Neuronal stem cell (in vitro differentiated cells): ENCODE measurements at regions not wholly inside any gene's neighbourhood (a gene's known extent, or its start where the extent isn't known, plus 50 kb on each side); places are given as distances from the start of the nearest gene placed in this dataset.

Experiments used
- DNase-seq: peaks from one replicate; pipeline ENCODE4 v3.0.0-alpha.2; 2013; ENCODE audit warnings: low spot score
- H2AFZ ChIP-seq: one replicate; pipeline ENCODE4 v1.6.1; 2013; ENCODE audit warnings: mild to moderate bottlenecking, low read length, inconsistent platforms
- H2AK5ac ChIP-seq: 2 replicates; pipeline ENCODE4 v1.6.1; 2013; ENCODE audit warnings: low read depth, mild to moderate bottlenecking, inconsistent platforms, low read length, moderate library complexity, mixed read lengths
- H2BK120ac ChIP-seq: 2 replicates; pipeline ENCODE4 v1.6.1; 2013; ENCODE audit warnings: low read depth, mild to moderate bottlenecking, inconsistent platforms, low read length, moderate library complexity, mixed read lengths
- H2BK12ac ChIP-seq: one replicate; pipeline ENCODE4 v1.6.1; 2013; ENCODE audit warnings: low read length, inconsistent platforms
- H2BK15ac ChIP-seq: 2 replicates; pipeline ENCODE4 v1.6.1; 2013; ENCODE audit warnings: mild to moderate bottlenecking, low read length, inconsistent platforms, mixed read lengths
- H2BK5ac ChIP-seq: one replicate; pipeline ENCODE4 v1.6.1; 2013; ENCODE audit warnings: inconsistent platforms, mild to moderate bottlenecking, low read length, moderate library complexity
- H3K14ac ChIP-seq: one replicate; pipeline ENCODE4 v1.6.1; 2013; ENCODE audit warnings: low read length, inconsistent platforms
- H3K18ac ChIP-seq: 2 replicates; pipeline ENCODE4 v1.6.1; 2013; ENCODE audit warnings: low read length, inconsistent platforms
- H3K23ac ChIP-seq: 2 replicates; pipeline ENCODE4 v1.6.1; 2013; ENCODE audit warnings: low read depth, mild to moderate bottlenecking, mixed read lengths, low read length, inconsistent platforms; ENCODE audit not compliant: poor library complexity
- H3K27ac ChIP-seq: replicated peaks from 3 replicates; pipeline ENCODE4 v1.5.1; 2013; ENCODE audit warnings: low read length, inconsistent platforms
- H3K27me3 ChIP-seq, 3 experiments: 2 replicates each; pipeline ENCODE4 v1.6.1; 2013; ENCODE audit warnings: low read length in 3 of 3, mild to moderate bottlenecking in 2 of 3, inconsistent platforms in 1 of 3, low read depth in 1 of 3, mixed read lengths in 1 of 3, moderate library complexity in 1 of 3; ENCODE audit not compliant: control insufficient read depth in 3 of 3, insufficient read depth in 3 of 3
- H3K36me3 ChIP-seq, 2 donors: replicated peaks in 1 of 2; 2 replicates each; pipeline ENCODE4 v1.6.1; 2013; ENCODE audit warnings: low read length in 2 of 2; ENCODE audit not compliant: control insufficient read depth in 2 of 2, insufficient read depth in 2 of 2
- H3K4ac ChIP-seq: 2 replicates; pipeline ENCODE4 v1.6.1; 2013; ENCODE audit warnings: inconsistent platforms, mild to moderate bottlenecking, low read length, moderate library complexity
- H3K4me1 ChIP-seq, 2 donors: 1 replicate in 1 of 2; 2 replicates in 1 of 2; pipeline ENCODE4 v1.6.1; 2013; ENCODE audit warnings: low read length in 2 of 2, low read depth in 1 of 2; ENCODE audit not compliant: control insufficient read depth in 2 of 2, insufficient read depth in 1 of 2
- H3K4me2 ChIP-seq: one replicate; pipeline ENCODE4 v1.6.1; 2013; ENCODE audit warnings: mild to moderate bottlenecking, low read length, inconsistent platforms; ENCODE audit not compliant: insufficient read depth, poor library complexity, severe bottlenecking
- H3K4me3 ChIP-seq, 2 donors: 2 replicates each; pipeline ENCODE4 v1.5.1; 2013; ENCODE audit warnings: low read length in 2 of 2, mild to moderate bottlenecking in 2 of 2, inconsistent platforms in 1 of 2, moderate library complexity in 1 of 2
- H3K79me1 ChIP-seq: one replicate; pipeline ENCODE4 v1.6.1; 2013; ENCODE audit warnings: low read depth, mild to moderate bottlenecking, inconsistent platforms, low read length, moderate library complexity
- H3K9ac ChIP-seq: one replicate; pipeline ENCODE4 v1.6.1; 2013; ENCODE audit warnings: mild to moderate bottlenecking, low read depth, low read length, inconsistent platforms; ENCODE audit not compliant: poor library complexity
- H3K9me3 ChIP-seq, 2 donors: replicated peaks in 1 of 2; 2 replicates each; pipeline versions ENCODE3 to v1.6.1; 2013; ENCODE audit warnings: low read length in 2 of 2, mild to moderate bottlenecking in 2 of 2, inconsistent platforms in 1 of 2, low read depth in 1 of 2, mixed read lengths in 1 of 2, moderate library complexity in 1 of 2; ENCODE audit not compliant: control insufficient read depth in 2 of 2, insufficient read depth in 1 of 2
- H4K8ac ChIP-seq: one replicate; pipeline ENCODE4 v1.6.1; 2013; ENCODE audit warnings: low read depth, mild to moderate bottlenecking, inconsistent platforms, low read length, moderate library complexity
- H4K91ac ChIP-seq: one replicate; pipeline ENCODE4 v1.6.1; 2013; ENCODE audit warnings: low read length, low read depth, mild to moderate bottlenecking, inconsistent platforms; ENCODE audit not compliant: poor library complexity
- WGBS, 2 donors: extraction: QIAGEN DNeasy Blood & Tissue Kit; methylation state at CpG; one replicate each; pipeline ENCODE4 v1.1.7; 2013; ENCODE audit warnings: missing lambda C conversion rate in 2 of 2, mixed read lengths in 1 of 2; ENCODE audit not compliant: insufficient read length in 2 of 2, insufficient replicate concordance in 1 of 2; ENCODE audit errors: extremely low coverage in 2 of 2; 5-methylcytosine and 5-hydroxymethylcytosine counted together

DNA sequence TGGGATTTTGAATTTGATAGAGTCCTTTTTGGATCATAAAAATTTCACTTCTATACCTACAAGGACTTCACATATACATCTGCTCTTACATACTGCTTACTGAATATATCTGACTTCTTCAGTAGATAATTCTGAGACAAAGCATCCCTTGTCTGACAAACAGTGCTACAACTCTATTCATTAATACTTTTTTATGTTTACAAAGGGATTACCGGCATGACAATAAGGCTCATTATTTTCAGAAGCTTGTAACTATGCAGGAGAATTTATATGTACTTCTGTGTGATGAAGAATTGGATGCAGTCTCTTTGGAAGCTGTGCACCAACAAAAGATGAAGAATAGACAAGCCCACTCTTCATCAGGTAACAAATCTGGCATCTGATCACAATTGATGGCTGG, 1070.3 kb downstream of the STIM2 start:
- Histone ChIP-seq H2BK120ac (no peak overlapping the region), H3K4me2 (no peak overlapping the region), H3K79me1 (no peaks in the 10 kb centered on the region), H3K14ac (no peak overlapping the region), H3K18ac (no peak overlapping the region), H3K27ac (no peak overlapping the region), H3K36me3 (no peaks in the 10 kb centered on the region), H2BK5ac (no peak overlapping the region), H3K23ac (no peak overlapping the region), H2AK5ac (no peak overlapping the region), H3K9ac (no peak overlapping the region), H2AFZ (no peak overlapping the region), H4K91ac (no peak overlapping the region), H4K8ac (no peak overlapping the region), H3K9me3 (no peaks in the 10 kb centered on the region), H2BK12ac (no peak overlapping the region), H2BK15ac (no peak overlapping the region), H3K4ac (no peak overlapping the region), H3K27me3 (no peaks in the 10 kb centered on the region), H3K4me3 (no peak overlapping the region), H3K4me1 (no peaks in the 10 kb centered on the region)
- DNase-seq = no peak
- no CpG with 5 or more reads among the region's 1 CpG for WGBS, 2 donors

DNA sequence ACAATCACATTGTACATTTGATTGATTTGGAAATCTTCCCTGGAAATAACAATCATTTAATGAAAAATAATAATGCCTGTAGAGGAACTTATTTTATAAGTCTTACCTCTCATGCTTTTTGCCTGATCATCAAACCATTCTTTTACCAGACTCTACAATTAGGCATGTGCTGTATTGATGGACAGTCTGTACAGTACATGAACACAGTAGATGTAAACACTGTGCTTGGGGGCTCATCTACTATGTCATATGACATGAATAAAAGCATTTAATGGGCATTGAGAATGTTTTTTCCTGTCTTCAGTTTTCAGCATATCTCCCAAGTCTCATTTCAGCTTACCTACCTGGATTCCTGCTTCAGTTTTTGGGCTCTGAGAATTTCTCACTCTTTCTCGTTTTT, 1070.9 kb downstream of the STIM2 start:
- Histone ChIP-seq H2AK5ac (no peak overlapping the region), H3K79me1 (no peaks in the 10 kb centered on the region), H2BK120ac (no peak overlapping the region), H3K4ac (no peak overlapping the region), H3K27ac (no peak overlapping the region), H2BK12ac (no peak overlapping the region), H3K4me3 (no peak overlapping the region), H3K14ac (no peak overlapping the region), H3K4me2 (no peak overlapping the region), H2BK5ac (no peak overlapping the region), H2BK15ac (no peak overlapping the region), H3K23ac (no peak overlapping the region), H3K27me3 (no peaks in the 10 kb centered on the region), H3K9me3 (no peaks in the 10 kb centered on the region), H3K36me3 (no peaks in the 10 kb centered on the region), H4K91ac (no peak overlapping the region), H3K18ac (no peak overlapping the region), H4K8ac (no peak overlapping the region), H2AFZ (no peak overlapping the region), H3K9ac (no peak overlapping the region), H3K4me1 (no peaks in the 10 kb centered on the region)
- DNase-seq = no peak
- no CpG with 5 or more reads among the region's 1 CpG for WGBS, 2 donors

DNA sequence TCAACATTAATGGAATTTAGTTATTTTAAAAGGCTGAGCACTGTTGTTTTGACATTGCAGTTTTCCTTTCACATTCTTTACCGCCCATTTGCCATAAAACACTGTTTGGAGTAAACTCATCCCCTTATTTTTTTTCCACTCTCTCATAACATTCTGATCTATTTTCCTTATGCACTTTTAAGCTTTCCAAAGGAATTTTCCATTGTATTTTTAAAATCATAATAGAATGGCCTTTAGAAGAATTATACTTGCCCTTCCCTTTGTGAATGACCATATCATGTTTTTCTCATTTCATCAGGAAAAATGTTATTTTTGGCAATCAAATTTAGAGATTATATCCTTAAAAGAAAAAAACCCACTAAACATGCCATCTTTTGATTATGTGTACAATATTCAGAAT, 1074.2 kb downstream of the STIM2 start:
- no peak for DNase-seq
- Histone ChIP-seq H2AK5ac (no peak overlapping the region), H3K4me3 (no peak overlapping the region), H3K4me1 (peaks cover 0 to 2% of the 10 kb centered on the region in 2 donors), H3K27ac (no peak overlapping the region), H2BK12ac (no peak overlapping the region), H3K9ac (no peak overlapping the region), H2BK15ac (no peak overlapping the region), H3K9me3 (no peaks in the 10 kb centered on the region), H3K79me1 (no peaks in the 10 kb centered on the region), H3K14ac (no peak overlapping the region), H4K8ac (no peak overlapping the region), H4K91ac (no peak overlapping the region), H3K27me3 (no peaks in the 10 kb centered on the region), H3K4ac (no peak overlapping the region), H3K4me2 (no peak overlapping the region), H3K18ac (no peak overlapping the region), H2BK5ac (no peak overlapping the region), H3K23ac (no peak overlapping the region), H3K36me3 (no peaks in the 10 kb centered on the region), H2AFZ (no peak overlapping the region), H2BK120ac (no peak overlapping the region)
- no CpG with 5 or more reads among the region's 1 CpG for WGBS, 2 donors

- Histone ChIP-seq H2AK5ac (no peak overlapping the region), H3K9me3 (no peaks in the 10 kb centered on the region), H3K9ac (no peak overlapping the region), H3K4me3 (no peak overlapping the region), H3K4me1 (no peaks in the 10 kb centered on the region), H3K27ac (no peak overlapping the region), H2BK120ac (no peak overlapping the region), H2AFZ (no peak overlapping the region), H3K4ac (no peak overlapping the region), H3K23ac (no peak overlapping the region), H3K79me1 (no peaks in the 10 kb centered on the region), H4K91ac (no peak overlapping the region), H3K4me2 (no peak overlapping the region), H2BK12ac (no peak overlapping the region), H3K18ac (no peak overlapping the region), H4K8ac (no peak overlapping the region), H3K14ac (no peak overlapping the region), H3K36me3 (no peaks in the 10 kb centered on the region), H3K27me3 (no peaks in the 10 kb centered on the region), H2BK5ac (no peak overlapping the region), H2BK15ac (no peak overlapping the region)
- WGBS, 2 donors = no CpG with 5 or more reads among the region's 1 CpG
- no peak for DNase-seq
These were observed 1086.2 kb downstream of the STIM2 start for GRCh38 chr4:27946799-27947198.
